CD4-positive, alpha-beta T cell (primary cell): ENCODE measurements at regions not wholly inside any gene's neighbourhood (a gene's known extent, or its start where the extent isn't known, plus 50 kb on each side); places are given as distances from the start of the nearest gene placed in this dataset.

Experiments
- ATAC-seq: fragments of 200-7000 bp; cut with Tn5 transposase; one replicate; pipeline ENCODE4 v1.10.0; 2022; ENCODE audit warnings: mild to moderate bottlenecking; ENCODE audit not compliant: poor library complexity
- CTCF ChIA-PET: fragments of 350-600 bp; sonication (Branson Sonifier 250); formaldehyde crosslinking; loops from one replicate; lab custom pipeline; 2021; ENCODE audit warnings: antibody characterized with exemption, inconsistent platforms; lab: Charles Lee
- POLR2A ChIA-PET: fragments of 350-600 bp; sonication (Branson Sonifier 250); formaldehyde crosslinking; loops from one replicate; lab custom pipeline; 2021; ENCODE audit warnings: antibody characterized with exemption, inconsistent platforms; lab: Charles Lee
- DNase-seq, 14 experiments: peaks; one replicate each; pipeline ENCODE4 v3.0.0-alpha.2; 2013 to 2020; ENCODE audit warnings: mixed read lengths in 2 of 14
- H3K27ac ChIP-seq, 2 donors: one replicate each; pipeline versions ENCODE4 v1.5.1 to v1.7.0; 2013; ENCODE audit warnings: low read length in 2 of 2, low read depth in 1 of 2, mild to moderate bottlenecking in 1 of 2
- H3K27me3 ChIP-seq, 2 experiments: 1 replicate in 1 of 2; 2 replicates in 1 of 2; pipeline versions ENCODE4 v1.6.1 to v1.7.0; 2013; ENCODE audit warnings: low read length in 2 of 2, control low read depth in 1 of 2, mild to moderate bottlenecking in 1 of 2, moderate library complexity in 1 of 2; ENCODE audit not compliant: insufficient read depth in 2 of 2, control insufficient read depth in 1 of 2
- H3K36me3 ChIP-seq: one replicate; pipeline ENCODE4 v1.6.1; 2013; ENCODE audit warnings: low read length, control low read depth; ENCODE audit not compliant: insufficient read depth
- H3K4me1 ChIP-seq: one replicate; pipeline ENCODE4 v1.6.1; 2013; ENCODE audit warnings: low read length, control low read depth; ENCODE audit not compliant: insufficient read depth
- H3K4me3 ChIP-seq: one replicate; pipeline ENCODE4 v1.5.1; 2013; ENCODE audit warnings: mild to moderate bottlenecking, low read length, moderate library complexity
- H3K9me3 ChIP-seq, 2 experiments: 1 replicate in 1 of 2; 2 replicates in 1 of 2; pipeline versions ENCODE4 v1.6.1 to v1.7.0; 2013; ENCODE audit warnings: low read length in 2 of 2, mild to moderate bottlenecking in 2 of 2, control low read depth in 1 of 2, moderate library complexity in 1 of 2; ENCODE audit not compliant: control insufficient read depth in 1 of 2, insufficient read depth in 1 of 2
- H3K27ac Mint-ChIP-seq: one replicate; pipeline ENCODE4 v1.8.0; 2020; ENCODE audit warnings: mixed read lengths
- H3K27me3 Mint-ChIP-seq: one replicate; pipeline ENCODE4 v1.8.0; 2021; ENCODE audit warnings: mixed read lengths
- H3K36me3 Mint-ChIP-seq: one replicate; pipeline ENCODE4 v1.8.0; 2021; ENCODE audit warnings: low read depth, mixed read lengths
- H3K4me1 Mint-ChIP-seq: one replicate; pipeline ENCODE4 v1.8.0; 2021; ENCODE audit warnings: low read depth, mixed read lengths
- H3K4me3 Mint-ChIP-seq: one replicate; pipeline ENCODE4 v1.8.0; 2020; ENCODE audit warnings: mild to moderate bottlenecking, mixed read lengths
- H3K9me3 Mint-ChIP-seq: one replicate; pipeline ENCODE4 v1.8.0; 2020; ENCODE audit warnings: mixed read lengths
- intact Hi-C, 2 experiments: fragments of 100-400 bp; cut with DNase I in 1 of 2; cut with micrococcal nuclease in 1 of 2; formaldehyde crosslinking; loops; one replicate each; pipeline versions ENCODE4 v1.15.1 to v1.9.0; 2023 to 2025; cut with DNase I, micrococcal nuclease
- TF ChIP-seq, protein P1 (sequence below): fragments of 200-600 bp; IDR thresholded peaks from one replicate; pipeline ENCODE4 v1.8.0; 2022; ENCODE audit warnings: antibody characterized with exemption, mild to moderate bottlenecking

DNA sequence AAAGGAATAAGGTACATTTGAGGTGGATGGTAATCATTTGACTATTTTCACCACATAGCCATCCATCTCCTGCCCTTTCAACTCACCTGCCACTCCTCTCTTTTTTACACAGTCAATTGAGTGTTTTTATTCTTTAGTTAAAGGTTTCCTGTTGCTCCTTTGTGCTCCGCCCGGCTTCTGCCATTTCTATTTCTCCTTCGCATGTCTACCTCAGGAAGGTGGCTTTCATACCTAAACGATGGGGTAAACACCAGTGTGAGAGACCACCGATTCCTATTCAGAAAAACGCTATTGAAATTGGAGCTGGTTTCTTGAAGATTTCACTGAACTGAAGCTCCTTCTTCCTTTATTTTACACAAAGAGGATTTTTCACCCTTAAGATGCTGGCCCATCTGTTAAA, 1628.0 kb upstream of the PIK3C3 start:
- TF ChIP-seq, protein P1, sequence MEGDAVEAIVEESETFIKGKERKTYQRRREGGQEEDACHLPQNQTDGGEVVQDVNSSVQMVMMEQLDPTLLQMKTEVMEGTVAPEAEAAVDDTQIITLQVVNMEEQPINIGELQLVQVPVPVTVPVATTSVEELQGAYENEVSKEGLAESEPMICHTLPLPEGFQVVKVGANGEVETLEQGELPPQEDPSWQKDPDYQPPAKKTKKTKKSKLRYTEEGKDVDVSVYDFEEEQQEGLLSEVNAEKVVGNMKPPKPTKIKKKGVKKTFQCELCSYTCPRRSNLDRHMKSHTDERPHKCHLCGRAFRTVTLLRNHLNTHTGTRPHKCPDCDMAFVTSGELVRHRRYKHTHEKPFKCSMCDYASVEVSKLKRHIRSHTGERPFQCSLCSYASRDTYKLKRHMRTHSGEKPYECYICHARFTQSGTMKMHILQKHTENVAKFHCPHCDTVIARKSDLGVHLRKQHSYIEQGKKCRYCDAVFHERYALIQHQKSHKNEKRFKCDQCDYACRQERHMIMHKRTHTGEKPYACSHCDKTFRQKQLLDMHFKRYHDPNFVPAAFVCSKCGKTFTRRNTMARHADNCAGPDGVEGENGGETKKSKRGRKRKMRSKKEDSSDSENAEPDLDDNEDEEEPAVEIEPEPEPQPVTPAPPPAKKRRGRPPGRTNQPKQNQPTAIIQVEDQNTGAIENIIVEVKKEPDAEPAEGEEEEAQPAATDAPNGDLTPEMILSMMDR: no peak
- Mint-ChIP-seq H3K27me3 (no peaks in the 10 kb centered on the region), H3K9me3 (peaks cover 16% of the 10 kb centered on the region), H3K36me3 (no peaks in the 10 kb centered on the region), H3K27ac (no peak overlapping the region), H3K4me3 (no peak overlapping the region), H3K4me1 (no peaks in the 10 kb centered on the region)
- no peak for DNase-seq
- H3K36me3 ChIP-seq: no peaks in the 10 kb centered on the region
- H3K27me3 ChIP-seq: no peaks in the 10 kb centered on the region
- H3K27ac ChIP-seq: no peak overlapping the region
- ChIA-PET CTCF (no interaction called here), POLR2A (no interaction called here)
- H3K4me3 ChIP-seq: no peak overlapping the region
- H3K4me1 ChIP-seq: no peaks in the 10 kb centered on the region
- intact Hi-C loops: no loop called here
- H3K9me3 ChIP-seq: peaks cover 0 to 3% of the 10 kb centered on the region in 2 experiments
- ATAC-seq: no peak

DNA sequence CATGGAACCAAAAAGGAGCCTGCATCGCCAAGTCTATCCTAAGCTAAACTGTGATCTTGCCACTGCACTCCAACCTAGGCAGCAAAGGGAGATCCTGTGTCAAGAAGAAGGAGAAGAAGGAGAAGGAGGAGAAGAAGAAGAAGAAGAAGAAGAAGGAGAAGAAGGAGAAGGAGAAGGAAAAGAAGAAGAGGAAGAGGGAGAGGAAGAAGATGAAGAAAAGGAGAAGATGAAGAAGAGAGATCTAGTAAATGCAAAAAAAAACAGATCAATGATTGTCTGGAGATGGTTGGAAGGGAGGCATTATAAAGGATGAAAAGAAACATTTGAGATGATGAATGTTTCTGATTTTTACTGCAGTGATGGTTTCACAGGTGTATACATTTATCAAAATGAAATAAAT, 1629.0 kb upstream of the PIK3C3 start:
- H3K4me1 ChIP-seq: no peaks in the 10 kb centered on the region
- POLR2A ChIA-PET: no interaction called here
- ATAC-seq: no peak
- TF ChIP-seq, protein P1: no peak
- no peak overlapping the region for H3K4me3 Mint-ChIP-seq
- no peaks in the 10 kb centered on the region for H3K27me3 ChIP-seq
- no peaks in the 10 kb centered on the region for H3K4me1 Mint-ChIP-seq
- H3K9me3 Mint-ChIP-seq: peaks cover 16% of the 10 kb centered on the region
- CTCF ChIA-PET: no interaction called here
- no peak overlapping the region for H3K4me3 ChIP-seq
- no peak for DNase-seq
- no peak overlapping the region for H3K27ac Mint-ChIP-seq
- H3K9me3 ChIP-seq: peaks cover 0 to 3% of the 10 kb centered on the region in 2 experiments
- H3K36me3 Mint-ChIP-seq: no peaks in the 10 kb centered on the region
- intact Hi-C loops: no loop called here
- H3K27ac ChIP-seq: no peak overlapping the region
- H3K27me3 Mint-ChIP-seq: no peaks in the 10 kb centered on the region
- H3K36me3 ChIP-seq: no peaks in the 10 kb centered on the region

DNA sequence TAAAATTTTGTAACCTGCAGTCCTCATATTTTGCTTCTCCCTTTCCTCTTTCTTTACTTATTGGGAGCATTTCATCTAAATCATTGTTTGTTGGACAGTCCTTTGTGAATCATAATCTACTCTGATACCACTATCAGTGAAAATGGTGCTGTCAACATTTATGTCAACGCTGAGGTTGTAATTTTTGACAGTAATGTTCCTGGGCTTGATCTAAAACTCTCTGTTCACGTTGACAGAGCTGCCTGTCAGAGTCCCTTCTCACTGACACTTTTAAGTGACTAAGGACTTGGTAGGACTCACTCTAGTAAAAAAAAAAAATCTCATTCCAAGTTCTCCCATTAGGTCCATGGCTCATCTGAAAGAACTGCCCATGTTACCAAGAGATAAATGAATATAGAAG, 1640.8 kb upstream of the PIK3C3 start:
- intact Hi-C loops: no loop called here
- Mint-ChIP-seq H3K36me3 (no peaks in the 10 kb centered on the region), H3K27me3 (no peaks in the 10 kb centered on the region), H3K4me1 (no peaks in the 10 kb centered on the region), H3K27ac (no peak overlapping the region), H3K9me3 (peaks cover 15% of the 10 kb centered on the region), H3K4me3 (no peak overlapping the region)
- Histone ChIP-seq H3K36me3 (no peaks in the 10 kb centered on the region), H3K4me3 (no peak overlapping the region), H3K4me1 (no peaks in the 10 kb centered on the region), H3K27ac (no peak overlapping the region), H3K27me3 (no peaks in the 10 kb centered on the region), H3K9me3 (no peaks in the 10 kb centered on the region)
- TF ChIP-seq, protein P1: no peak
- ATAC-seq (no peak), DNase-seq (no peak)
- CTCF ChIA-PET: no interaction called here
- POLR2A ChIA-PET: no interaction called here
